GM18951 (cell line): ENCODE measurements at regions not wholly inside any gene's neighbourhood (a gene's known extent, or its start where the extent isn't known, plus 50 kb on each side); places are given as distances from the start of the nearest gene placed in this dataset.

Experiments used
- POLR2A ChIP-seq: IDR thresholded peaks from 4 replicates; pipeline ENCODE4 v1.6.1; 2011; ENCODE audit warnings: mild to moderate bottlenecking; ENCODE audit not compliant: insufficient read length, insufficient read depth; ENCODE audit errors: extremely low read depth
- in situ Hi-C: fragments of 300-500 bp; cut with MboI; formaldehyde crosslinking; loops from one replicate; pipeline ENCODE4 v1.12.0; 2022; ENCODE audit warnings: low sequenced_read_pairs, mixed read lengths, inconsistent platforms; ENCODE audit not compliant: unreplicated experiment

DNA sequence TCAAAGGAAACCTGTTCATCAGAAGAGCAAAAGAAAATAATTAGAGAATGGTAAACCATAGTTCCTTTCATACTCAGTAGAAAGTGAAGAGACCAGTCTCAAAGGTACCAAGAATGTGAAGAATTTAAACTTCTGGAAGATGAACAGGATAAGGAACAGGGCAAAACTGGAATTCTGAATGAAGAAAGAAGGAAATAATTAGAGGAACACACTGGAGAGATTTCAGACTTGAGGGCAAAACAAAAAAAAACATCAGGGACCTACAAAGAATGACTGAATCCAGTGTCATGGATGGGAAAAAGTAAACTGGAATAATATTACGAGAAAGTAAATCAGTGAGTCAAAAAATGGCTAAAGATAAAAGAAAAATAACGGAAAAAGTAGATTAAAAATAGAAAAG is 245.6 kb upstream of the NEIL3 start:
- in situ Hi-C loops: no loop called here

DNA sequence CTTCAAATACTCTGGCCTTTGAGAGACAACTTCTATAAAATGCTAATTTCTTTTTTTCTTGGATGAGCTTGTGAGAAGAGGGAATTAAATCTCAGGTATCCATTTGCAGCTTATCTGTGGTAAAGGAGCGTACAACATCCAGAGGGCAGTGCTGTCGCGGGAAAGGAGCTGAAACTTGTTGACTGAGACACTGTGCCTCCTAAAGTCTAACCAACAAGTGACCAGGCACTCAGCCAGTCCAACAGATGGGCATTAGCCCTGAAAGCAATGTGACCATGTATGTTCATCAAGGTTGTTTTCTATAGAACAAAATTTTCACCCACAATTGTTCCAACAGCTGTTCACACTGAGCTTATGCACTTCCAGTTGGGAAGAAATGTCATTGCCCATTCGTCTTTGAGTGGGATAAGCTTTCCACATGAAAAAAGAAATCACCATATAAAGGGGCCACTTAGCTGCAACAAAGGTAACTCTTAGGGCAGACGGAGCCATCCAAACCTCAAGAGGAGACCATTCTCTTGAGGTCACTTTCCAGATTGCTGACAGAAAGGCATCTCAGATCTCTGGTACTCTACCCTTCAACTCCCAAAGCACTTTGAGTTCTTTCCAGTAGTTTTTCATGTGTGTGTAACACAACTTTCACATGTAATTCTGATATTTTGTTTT is 244.8 kb upstream of the NEIL3 start:
- no peak for TF ChIP-seq POLR2A
- in situ Hi-C loops: no loop called here

More for the DNA sequence above, 245.6 kb upstream of the NEIL3 start:
- no peak for TF ChIP-seq POLR2A

DNA sequence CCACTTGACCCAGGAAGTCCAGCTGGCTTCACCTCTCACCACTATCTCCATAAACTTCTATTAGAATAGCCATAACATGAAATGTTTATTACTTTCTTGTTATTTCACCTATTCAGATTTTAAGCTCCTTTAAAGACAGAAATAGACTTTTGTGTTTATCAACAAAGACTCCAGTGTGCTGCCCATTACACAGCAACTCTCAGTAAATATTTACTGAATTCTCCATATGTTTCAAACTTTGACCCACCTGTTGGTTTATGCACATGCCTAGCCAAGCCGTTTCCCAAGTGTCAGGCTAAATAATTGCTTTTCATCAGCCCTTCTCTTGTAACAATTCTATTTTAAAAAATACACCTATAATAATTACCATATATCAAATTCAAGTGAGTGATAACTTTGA is 242.9 kb upstream of the NEIL3 start:
- in situ Hi-C loops: no loop called here
- TF ChIP-seq POLR2A: no peak

DNA sequence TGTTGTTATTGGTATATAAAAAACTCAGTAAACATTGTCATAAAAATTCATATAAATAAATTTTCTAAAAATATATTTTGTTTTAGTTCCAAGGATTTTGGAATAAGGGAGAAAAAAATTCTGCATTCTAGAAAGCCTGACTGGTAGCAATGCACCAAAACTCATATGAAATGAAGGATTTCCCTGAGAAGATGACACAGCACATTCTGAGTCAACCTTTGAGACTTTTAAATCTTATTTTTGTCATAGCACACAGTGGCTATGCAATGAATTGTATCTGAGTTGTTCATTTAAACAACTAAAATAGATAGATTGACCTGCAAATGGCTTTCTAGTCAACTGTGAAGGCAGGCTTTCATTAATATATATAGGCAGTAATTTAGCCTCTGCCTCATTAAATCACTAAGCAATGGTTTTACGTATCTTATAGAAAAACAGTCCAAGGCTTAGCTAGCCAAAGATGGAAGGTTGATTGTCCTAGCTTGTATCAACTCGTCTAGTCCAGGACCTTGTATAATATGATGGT is 239.1 kb upstream of the NEIL3 start:
- TF ChIP-seq POLR2A: no peak

DNA sequence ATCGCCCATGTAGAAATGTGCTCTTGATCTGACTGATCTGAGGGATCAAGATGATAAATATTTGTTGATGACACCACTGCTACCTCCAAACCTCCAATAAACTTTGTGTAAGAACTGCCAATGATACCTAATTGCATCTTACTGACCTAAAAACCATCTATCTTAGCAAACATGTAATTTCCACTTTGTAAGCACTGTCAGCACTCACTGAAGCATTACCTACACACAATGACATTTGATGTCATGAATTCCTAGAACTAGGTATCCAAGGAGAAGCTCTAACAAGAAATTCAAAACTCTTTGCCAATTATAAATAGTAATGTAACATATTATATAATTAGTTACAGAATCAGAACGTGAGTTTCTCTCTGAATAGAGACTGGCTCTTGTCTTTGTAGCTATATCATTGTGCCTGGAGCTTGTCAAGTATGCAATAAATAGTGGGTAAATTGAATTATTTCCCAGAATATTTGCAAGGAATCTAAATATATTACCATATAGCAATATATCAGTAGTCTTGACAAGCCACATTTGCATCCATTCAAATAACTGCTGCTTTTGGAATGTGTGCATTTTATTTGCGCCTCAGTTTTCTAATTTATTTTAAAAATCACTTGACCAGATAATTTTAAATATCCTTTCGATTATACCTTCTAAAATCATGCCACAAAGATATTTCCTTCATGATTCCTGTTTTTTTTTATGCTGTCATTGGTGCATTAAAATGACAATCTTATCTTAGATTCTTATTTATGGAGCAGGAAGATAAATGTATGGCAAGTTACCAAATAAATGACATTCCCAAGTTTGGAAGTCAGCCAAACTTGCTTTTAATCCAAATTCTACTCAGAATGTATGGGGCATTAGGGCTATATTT is 232.3 kb upstream of the NEIL3 start:
- TF ChIP-seq POLR2A: no peak
- in situ Hi-C loops: no loop called here

More for the DNA sequence above, 239.1 kb upstream of the NEIL3 start:
- in situ Hi-C loops: no loop called here

DNA sequence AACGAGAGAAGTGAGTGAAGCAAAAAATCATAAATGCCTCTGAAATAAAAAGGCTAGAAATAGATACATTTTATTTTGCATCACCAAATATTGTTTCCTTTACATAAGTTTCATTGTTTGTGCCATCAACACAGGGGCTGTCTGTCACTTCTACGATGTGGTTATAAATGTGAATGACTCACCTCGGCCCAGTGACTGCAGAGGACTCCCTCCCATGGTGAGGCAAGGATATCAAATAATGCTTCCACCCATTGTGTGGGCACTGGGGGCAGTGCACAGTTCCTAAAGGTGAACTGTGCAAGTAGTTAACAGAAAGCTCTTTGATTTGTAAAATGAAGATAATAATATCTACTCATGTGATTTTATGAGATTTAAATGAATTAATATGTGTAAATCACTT is 230.3 kb upstream of the NEIL3 start:
- no peak for TF ChIP-seq POLR2A
- in situ Hi-C loops: no loop called here

DNA sequence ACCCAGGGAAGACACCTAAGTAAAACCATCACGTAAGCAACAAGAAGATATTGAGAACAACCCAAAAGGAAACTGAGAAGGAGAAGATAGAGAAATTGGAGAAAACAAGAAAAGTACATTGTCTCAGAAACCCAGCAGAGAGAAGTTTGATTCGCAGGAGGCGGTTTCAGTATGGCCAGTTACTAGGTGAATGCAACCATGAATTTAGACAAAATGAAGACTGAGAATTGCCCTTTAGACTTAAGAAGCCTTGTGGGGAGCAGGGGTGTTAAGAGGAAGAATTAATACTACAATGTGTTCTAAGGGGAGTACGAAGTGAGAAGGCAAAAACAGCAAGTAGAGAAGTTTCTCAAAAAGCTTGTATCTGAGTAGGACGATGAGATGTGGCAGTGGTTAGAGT is 229.3 kb upstream of the NEIL3 start:
- TF ChIP-seq POLR2A: no peak
- in situ Hi-C loops: no loop called here

DNA sequence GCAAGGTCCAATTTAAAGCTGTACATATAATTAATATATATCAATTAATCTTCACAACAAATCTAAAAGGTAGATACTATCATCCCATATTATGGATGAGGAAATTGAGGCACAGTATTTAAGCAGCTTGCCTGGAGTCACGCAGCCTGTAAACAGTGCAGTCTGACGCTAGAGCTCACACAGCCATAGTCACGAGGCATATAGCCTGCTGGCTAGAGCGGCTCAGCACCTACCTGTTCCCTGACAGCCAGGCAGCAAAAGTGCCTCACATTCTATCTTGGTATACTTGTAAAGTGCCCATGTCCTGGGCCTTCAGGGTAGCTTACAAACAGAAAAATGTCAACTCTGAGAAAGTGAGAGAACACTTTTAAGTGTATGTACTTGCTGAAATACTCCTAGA is 222.6 kb upstream of the NEIL3 start:
- in situ Hi-C loops: no loop called here
- TF ChIP-seq POLR2A: no peak

DNA sequence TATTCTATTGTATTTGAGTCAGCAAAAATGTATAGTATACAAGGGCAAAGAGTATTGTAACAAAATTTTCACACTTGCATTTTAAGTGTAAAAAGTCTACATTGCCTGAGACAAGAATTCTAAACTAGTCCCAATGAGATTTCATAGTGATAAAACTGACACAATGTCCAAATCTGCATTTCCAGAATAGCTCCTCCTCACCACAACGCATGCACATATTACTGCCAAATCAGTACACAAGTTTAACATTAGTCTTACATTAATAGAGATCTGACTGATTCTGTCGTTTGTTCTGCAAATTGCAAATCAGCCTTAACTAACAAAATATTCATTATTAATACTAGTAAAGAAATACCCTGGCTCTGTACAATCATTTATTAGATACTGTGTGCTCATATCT is 222.2 kb upstream of the NEIL3 start:
- in situ Hi-C loops: no loop called here
- no peak for TF ChIP-seq POLR2A

DNA sequence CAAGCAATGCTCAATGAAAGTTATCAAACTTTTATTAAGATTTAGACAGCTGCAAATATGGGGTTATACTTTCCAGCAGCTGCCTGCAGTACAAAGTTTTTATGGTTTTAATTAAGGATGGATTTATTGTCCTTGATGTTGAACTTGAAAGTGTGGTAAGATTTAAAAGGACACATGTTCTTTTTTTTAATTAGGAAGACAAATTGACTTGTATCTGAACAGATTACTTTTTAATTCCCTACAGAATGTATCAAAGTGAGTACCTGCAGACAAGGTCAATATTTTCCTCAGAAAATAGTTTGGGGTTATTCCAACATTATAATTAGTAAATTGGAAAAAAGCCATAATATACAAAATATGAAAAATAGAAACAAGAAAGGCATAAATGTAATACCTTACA is 218.2 kb upstream of the NEIL3 start:
- TF ChIP-seq POLR2A: no peak
- in situ Hi-C loops: no loop called here

DNA sequence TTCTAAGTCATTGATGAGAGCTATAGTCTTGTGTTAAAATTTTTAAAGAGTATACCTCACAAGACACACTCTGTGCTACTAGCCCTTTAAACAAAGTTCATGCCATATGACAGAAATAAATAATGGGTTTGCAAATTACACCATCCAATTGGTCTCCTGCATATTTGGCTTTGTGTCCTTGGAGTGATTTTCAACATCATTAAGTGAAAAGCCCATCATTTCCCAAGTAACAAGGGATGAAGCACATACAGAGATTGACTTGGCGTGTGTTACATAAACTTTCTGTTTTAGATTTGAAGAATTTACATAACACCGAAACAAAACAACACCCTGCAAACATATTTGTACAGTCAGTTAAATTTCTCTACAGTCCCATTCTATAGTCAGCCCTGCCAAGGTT is 216.9 kb upstream of the NEIL3 start:
- no peak for TF ChIP-seq POLR2A
- in situ Hi-C loops: no loop called here

DNA sequence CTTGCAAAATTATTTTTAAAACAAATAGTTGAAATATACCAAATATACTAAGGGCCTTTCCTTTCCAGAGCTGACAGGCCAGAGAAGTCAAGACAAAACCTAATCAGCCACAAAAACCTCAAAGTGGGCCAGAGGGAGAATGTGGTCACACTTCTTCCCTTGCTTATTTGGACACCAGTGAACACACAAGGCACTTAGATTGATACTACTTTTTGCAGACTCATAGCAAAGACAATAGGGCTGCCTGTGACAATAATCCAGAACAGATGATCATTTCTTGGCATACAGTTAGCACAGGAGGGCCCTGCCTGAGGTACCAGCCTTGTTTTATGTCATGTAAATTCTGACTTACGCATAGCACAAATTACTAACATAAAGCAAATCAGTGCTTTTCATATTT is 215.7 kb upstream of the NEIL3 start:
- TF ChIP-seq POLR2A: no peak
- in situ Hi-C loops: no loop called here

DNA sequence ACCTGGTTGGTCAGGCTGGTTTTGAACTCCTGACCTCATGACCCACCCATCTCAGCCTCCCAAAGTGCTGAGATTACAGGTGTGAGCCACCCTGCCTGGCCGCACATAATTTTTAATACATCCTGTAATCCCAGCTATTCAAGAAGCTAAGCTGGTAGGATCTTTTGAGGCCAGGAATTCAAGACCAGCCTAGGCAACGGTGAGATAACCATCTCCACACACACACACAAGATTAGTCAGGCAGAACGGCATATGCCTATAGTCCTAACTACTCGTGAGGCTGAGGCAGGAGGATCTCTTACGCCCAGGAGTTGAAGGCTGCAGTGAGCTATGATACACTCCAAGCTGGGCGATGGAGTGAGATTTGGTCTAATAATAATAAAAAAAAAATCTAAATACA is 212.4 kb upstream of the NEIL3 start:
- TF ChIP-seq POLR2A: no peak
- in situ Hi-C loops: no loop called here

DNA sequence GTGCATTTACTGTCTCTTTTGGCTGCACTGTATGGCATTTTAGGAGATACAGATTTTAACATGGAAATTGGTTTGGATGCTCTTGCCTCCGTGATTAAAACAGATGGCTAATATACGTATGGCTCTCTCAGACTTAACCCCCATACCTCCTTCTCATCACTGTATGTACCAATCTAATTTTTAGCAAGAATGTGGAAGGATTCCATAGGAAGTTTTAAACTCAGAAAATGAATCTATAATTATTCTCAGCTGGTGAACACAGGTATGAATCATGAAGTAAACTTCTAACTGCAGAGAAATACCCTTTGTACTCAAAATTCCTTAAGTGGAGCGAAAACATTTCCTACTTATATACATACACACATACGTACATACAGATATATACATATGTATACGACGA is 210.5 kb upstream of the NEIL3 start:
- TF ChIP-seq POLR2A: no peak
- in situ Hi-C loops: no loop called here
